ENCODE measurements at regions not wholly inside any gene's neighbourhood (a gene's known extent, or its start where the extent isn't known, plus 50 kb on each side); places are given as distances from the start of the nearest gene placed in this dataset.

GRCh38 chr10:92789067-92789466 lies 59.3 kb upstream of the EXOC6 start:
- no peak for DNase-seq (ENCODE audit: low read depth)
- TF ChIP-seq, protein P1, sequence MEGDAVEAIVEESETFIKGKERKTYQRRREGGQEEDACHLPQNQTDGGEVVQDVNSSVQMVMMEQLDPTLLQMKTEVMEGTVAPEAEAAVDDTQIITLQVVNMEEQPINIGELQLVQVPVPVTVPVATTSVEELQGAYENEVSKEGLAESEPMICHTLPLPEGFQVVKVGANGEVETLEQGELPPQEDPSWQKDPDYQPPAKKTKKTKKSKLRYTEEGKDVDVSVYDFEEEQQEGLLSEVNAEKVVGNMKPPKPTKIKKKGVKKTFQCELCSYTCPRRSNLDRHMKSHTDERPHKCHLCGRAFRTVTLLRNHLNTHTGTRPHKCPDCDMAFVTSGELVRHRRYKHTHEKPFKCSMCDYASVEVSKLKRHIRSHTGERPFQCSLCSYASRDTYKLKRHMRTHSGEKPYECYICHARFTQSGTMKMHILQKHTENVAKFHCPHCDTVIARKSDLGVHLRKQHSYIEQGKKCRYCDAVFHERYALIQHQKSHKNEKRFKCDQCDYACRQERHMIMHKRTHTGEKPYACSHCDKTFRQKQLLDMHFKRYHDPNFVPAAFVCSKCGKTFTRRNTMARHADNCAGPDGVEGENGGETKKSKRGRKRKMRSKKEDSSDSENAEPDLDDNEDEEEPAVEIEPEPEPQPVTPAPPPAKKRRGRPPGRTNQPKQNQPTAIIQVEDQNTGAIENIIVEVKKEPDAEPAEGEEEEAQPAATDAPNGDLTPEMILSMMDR (conservative IDR thresholded peaks at IDR 0.05; ENCODE audit: low read depth, low read length), result no peak

DNA sequence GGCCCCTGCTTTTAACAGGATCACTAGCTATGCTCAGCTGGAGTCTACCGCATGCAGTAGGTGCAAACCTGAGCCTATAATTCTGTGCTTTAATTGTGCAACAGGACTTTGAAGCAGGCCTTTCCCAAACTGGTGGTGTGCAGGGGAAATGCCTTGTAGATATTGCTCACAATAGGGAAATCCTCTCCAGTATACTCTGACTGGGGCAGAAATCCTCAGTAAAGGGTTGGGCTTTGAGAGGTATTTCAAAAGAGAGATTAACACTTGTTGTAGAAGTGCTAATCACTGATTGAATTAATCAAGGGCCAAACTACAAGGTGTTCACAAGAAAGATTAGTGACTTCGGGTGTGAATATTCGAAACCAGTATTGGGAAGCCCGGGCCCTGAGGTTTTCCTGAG lies 58.5 kb upstream of the EXOC6 start:
- DNase-seq (ENCODE audit: low read depth), result no peak
- H3K4me3 ChIP-seq (ENCODE audit: low read length), result no peak overlapping the region
- TF ChIP-seq, protein P1 (conservative IDR thresholded peaks at IDR 0.05; ENCODE audit: low read depth, low read length), result no peak

More at GRCh38 chr10:92789067-92789466, 59.3 kb upstream of the EXOC6 start:
- no peak overlapping the region for H3K4me3 ChIP-seq (ENCODE audit: low read length)

DNA sequence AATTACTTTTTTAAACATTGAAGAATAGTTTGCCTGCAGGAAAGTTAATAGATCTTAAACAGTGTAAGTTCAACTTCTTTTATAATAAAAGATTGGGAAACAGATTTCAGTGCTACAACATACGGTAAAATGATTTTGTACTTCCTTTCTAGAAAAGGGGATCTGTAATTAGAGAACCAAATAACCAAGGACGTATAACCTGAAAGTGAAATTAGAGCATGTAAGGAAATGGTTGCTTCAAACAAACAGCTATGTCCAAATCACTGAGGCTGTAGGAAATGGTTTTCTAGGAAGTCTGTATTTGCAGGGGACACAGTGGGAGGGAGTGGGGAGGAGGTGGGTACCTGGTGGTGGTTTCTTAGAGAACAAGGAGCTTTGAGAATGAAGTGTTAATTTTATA lies 57.9 kb upstream of the EXOC6 start:
- DNase-seq (ENCODE audit: low read depth), result no peak
- TF ChIP-seq, protein P1 (conservative IDR thresholded peaks at IDR 0.05; ENCODE audit: low read depth, low read length), result no peak
- H3K4me3 ChIP-seq (ENCODE audit: low read length), result no peak overlapping the region

DNA sequence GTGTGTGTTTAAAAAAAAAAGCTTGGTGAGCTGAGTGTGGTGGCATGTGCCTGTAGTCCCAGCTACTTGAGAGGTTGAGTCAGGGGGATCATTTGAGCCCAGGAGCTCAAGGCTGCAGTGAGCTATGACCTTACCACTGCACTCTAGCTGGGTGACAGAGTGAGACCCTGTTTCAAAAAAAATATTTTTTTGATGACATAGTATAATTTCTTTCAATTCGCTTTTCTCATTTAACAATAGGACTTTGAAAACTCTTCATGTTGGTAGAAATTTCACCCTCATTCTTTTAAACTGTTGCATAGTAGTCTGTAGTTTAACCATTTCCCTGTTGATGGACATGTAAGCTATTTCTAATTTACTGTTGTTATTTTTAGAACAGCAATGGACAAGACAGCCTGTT lies 55.7 kb upstream of the EXOC6 start:
- TF ChIP-seq, protein P1 (conservative IDR thresholded peaks at IDR 0.05; ENCODE audit: low read depth, low read length), result no peak
- H3K4me3 ChIP-seq (ENCODE audit: low read length), result no peak overlapping the region
- DNase-seq (ENCODE audit: low read depth), result no peak

Data from retinal pigment epithelial cell (primary cell).